ENCODE measurements at regions not wholly inside any gene's neighbourhood (a gene's known extent, or its start where the extent isn't known, plus 50 kb on each side); places are given as distances from the start of the nearest gene placed in this dataset.
"Not testable (repeated sequence)": the region's sequence is repeated elsewhere in the genome, so short reads cannot be mapped to it uniquely, and the experiment has no call there.

- no peak for DNase-seq
Measured at GRCh38 chr6:105875974-105876640, 210.0 kb upstream of the PRDM1 start.

GRCh38 chr6:105874835-105875626 is 211.1 kb upstream of the PRDM1 start:
- no peak for DNase-seq

DNA sequence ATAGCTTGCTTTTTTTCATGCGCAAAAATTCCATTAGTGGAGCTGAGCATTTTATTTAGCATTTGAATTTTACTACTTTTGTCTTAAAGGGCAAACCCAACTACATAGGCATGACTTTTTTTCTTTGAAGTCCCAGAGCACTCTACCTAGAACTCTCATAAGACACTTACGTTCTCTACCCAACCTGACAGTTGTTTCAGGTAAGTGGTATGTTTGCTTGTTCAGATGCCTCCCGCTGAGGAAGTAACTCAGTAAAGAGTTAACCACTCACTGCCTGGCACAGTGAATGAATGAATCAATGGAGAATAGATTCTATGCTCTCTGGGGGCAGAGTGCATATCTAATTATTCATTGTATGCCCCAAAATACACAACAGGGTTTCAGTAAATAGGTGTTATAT is 212.3 kb upstream of the PRDM1 start:
- DNase-seq = no peak

DNA sequence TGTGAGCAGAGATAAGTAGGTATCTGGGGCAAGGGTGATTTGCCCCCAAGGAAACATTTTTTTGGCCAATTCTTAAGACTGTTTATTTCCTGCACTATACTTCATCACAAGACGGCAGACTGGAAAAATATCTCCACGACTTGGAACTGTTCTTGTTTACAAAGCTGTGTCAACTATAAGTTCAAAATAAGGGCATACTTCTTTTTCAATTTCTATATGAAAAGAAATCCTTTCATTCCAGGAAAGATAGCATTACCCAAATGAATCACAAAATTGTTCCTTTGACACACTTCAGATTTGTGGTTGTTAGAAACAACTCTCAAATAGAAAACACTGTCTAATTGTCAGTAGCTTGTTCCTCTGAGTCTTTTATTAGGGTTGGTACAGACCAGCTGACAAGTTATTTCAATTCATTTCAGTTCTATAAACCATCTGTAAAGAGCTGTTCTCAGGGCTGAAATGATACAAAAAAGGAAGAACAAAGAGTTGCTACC is 212.9 kb upstream of the PRDM1 start:
- DNase-seq = no peak

- no peak for DNase-seq
Measured at GRCh38 chr6:105872249-105872648, 213.9 kb upstream of the PRDM1 start.

DNA sequence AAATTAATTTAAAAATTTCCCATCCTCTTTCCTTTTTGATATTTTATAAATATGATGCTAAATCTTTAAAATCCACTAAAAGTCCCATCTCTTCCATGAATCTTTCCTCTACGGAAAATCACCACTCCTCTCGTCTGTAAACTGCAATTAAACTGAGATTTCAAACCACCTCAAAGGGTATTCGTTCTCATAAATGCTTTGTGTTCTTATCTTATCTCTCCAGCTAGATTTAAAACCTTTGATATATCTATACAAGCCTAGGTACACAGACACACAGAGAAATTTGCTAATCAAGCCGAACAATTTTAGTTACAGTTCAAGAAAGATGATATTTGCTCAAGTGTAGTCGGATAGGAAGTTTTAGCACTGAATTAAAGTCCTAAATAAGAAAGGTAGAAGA is 214.6 kb upstream of the PRDM1 start:
- no peak for DNase-seq

- no peak for DNase-seq
Measured at GRCh38 chr6:105869835-105870440, 216.2 kb upstream of the PRDM1 start.

DNA sequence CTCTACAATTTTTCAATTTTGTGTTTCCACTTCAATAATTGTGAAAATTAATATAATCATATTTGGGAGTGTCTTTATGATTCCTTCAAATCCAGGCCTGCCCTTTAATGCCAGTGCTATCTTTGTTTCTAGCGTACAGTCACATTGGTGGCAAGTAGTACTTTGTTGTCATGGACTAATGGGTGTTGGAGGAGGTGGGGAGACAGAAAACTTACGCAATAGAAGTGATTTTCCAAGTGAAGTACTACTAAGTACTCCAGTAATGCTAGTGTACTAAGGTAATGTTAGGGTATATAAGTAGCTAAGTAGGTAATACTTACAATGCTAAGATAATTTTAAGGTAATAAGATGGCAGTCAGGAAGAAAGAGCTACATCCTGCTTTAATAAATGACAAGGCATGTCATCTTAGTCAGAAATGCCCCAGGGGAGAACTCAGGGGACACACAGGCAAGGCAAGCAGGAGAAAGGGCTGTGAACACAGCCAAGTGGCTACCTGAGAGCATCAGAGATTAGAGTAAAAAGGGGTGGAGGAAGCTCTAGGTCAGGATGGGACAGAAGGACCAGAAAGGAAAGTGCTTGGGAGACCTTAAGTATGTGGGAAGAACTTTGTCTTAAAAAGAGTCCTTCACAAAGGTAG is 217.2 kb upstream of the PRDM1 start:
- no peak for DNase-seq

GRCh38 chr6:105867821-105868220 is 218.3 kb upstream of the PRDM1 start:
- DNase-seq = no peak

- DNase-seq = no peak
Measured at GRCh38 chr6:105867277-105867676, 218.9 kb upstream of the PRDM1 start.

GRCh38 chr6:105862936-105863607 is 223.1 kb upstream of the PRDM1 start:
- DNase-seq = no peak

DNA sequence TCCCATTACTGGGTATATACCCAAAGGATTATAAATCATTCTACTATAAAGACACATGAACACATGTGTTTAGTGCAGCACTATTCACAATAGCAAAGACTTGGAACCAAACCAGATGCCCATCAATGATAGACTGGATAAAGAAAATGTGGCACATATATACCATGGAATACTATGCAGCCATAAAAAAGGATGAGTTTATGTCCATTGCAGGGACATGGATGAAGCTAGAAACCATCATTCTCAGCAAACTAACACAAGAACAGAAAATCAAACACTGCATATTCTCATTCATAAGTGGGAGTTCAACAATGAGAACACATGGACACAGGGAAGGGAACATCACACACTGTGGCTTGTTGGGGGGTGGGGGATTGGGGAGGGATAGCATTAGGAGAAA is 225.2 kb upstream of the PRDM1 start:
- not testable (repeated sequence) for DNase-seq

DNA sequence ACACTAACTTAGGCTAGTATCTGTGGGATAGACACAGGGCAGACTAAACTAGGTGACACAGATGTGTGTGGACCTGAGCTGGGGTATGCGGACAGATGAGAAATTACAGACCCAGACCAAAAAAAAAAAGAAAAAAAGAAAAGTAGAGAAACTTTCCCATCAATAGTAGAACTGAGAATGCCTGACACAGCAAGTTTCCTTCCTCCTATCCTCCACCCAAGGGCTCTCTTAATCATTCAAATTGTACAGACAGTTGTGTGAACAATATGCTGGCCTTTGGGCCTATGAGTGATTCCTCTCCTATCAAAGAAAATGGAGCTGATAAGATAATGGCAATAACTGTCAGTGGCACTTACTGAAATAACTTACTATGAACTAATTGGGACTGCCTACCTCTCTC is 226.7 kb upstream of the PRDM1 start:
- no peak for DNase-seq

DNA sequence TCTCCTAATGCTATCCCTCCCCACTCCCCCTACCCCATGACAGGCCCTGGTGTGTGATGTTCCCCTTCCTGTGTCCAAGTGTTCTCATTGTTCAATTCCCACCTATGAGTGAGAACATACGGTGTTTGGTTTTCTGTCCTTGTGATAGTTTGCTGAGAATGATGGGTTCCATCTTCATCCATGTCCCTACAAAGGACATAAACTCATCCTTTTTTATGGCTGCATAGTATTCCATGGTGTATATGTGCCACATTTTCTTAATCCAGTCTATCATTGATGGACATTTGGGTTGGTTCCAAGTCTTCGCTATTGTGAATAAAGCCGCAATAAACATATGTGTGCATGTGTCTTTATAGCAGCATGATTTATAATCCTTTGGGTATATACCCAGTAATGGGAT is 227.5 kb upstream of the PRDM1 start:
- DNase-seq = not testable (repeated sequence)

DNA sequence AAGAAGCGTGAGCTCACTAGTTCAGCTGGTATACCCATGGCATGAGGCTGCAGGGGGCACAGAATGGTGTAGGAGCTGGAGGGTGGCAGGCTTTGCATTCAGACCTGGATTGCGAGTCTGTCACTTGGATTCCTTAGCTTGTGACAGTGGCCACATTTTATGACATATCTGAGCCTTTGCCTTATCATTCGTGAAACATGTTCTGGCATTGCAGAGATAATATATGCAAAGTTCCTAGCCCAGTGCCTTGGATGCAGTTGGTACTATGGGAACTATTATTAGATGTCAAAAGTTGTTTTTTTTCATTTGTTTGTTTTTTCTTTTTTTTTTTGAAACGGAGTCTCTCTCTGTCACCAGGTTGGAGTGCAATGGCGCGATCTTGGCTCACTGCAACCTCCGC is 230.7 kb upstream of the PRDM1 start:
- no peak for DNase-seq

GRCh38 chr6:105853979-105854378 is 232.2 kb upstream of the PRDM1 start:
- DNase-seq = not testable (repeated sequence)

- no peak for DNase-seq
Measured at GRCh38 chr6:105851606-105852005, 234.5 kb upstream of the PRDM1 start.

DNA sequence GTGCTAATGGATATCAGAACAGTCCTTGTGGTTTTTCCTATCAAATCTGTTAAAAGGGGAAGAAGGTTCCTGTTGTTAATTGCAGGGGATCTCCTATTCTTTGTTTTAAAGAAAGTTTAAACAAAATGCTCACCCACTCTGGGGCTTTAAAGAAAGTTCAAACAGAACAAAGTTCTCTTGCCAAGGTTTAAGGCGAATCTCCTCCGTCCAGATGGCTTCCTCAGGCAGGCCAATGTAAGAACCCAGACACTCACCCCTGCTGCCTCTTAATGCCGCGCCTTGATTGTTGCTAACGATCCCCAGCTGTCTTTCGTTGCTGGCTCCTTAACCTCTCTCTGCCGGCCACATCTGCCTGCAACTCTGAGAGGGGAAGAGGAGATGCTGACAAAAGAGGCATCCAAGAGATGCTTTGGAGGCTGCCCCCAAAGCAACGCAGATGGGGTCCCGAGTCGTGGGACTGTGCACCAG is 235.0 kb upstream of the PRDM1 start:
- no peak for DNase-seq

DNA sequence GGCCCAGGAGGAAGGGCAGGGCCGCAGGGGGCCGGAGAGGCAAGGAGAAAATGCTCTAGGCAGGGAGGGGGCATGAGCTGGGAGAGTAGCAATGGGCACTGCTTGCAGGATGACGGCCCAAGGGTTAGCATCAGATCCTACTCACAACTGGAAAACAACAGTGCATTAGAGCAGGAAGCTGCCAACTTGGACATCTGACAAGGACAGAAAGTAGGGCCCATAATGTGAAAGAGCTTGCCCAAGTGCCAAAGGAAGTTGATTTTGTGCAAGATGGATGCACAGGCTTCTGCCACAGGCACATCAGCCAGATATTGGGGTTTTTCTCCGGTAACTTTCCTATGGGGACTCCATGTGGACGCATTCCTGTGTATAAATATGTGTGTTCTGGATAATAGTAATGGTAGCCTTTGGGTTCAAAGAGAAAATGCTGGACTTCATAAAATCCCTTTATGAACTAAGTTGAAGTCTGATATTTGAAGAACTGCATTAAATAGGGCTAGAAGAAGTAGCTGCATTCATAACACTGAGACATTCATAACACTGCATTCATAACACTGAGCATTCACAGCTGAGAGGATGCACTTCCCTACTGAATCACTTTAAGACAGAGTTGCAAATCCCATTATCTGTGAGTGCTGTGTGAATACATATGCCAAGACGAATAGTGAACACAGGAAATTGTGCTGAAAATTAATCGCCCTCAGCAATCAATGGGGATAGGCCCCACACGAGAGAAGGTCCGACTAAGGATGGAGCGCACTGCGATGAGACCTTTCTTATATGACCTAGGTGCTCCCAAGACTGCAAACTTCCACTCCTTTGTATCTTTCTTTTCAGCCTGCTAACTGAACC is 235.6 kb upstream of the PRDM1 start:
- DNase-seq = no peak

GRCh38 chr6:105849746-105850145 is 236.4 kb upstream of the PRDM1 start:
- DNase-seq = no peak

DNA sequence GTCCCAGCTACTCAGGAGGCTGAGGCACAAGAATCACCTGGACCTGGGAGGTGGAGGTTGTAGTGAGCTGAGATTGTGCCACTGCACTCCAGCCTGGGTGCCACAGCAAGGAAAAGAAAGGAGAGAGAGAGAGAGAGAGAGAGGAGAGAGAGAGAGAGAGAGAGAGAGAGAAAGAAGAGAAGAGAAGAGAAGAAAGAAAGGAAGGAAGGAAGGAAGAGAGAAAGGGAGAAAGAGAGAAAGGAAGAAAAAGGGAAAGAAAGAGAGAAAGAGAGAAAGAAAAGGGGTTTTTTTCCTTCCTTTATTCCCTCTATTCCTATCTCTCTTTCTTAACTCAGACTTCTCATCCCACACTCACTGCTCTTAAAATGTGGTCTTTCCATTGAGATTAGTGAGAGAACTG is 238.7 kb upstream of the PRDM1 start:
- no peak for DNase-seq

All from NCI-H1930 (cell line).